ENCODE measurements at regions not wholly inside any gene's neighbourhood (a gene's known extent, or its start where the extent isn't known, plus 50 kb on each side); places are given as distances from the start of the nearest gene placed in this dataset.

GRCh38 chr12:67042697-67043131 is 226.4 kb upstream of the CAND1 start:
- H3K9me3 Mint-ChIP-seq = no peaks in the 10 kb centered on the region
- H3K4ac ChIP-seq (ENCODE audit: low read depth, low read length) = no peak overlapping the region
- H3K4me1 ChIP-seq (ENCODE audit: insufficient read depth, low read length) = peaks cover 3% of the 10 kb centered on the region; the same call in 1 of the 2 replicates
- no peak overlapping the region for H3K4me2 ChIP-seq (ENCODE audit: insufficient read depth, insufficient read length, low read length)
- no peaks in the 10 kb centered on the region for H3K27me3 ChIP-seq (ENCODE audit: insufficient read depth, low read length)
- H3K23ac ChIP-seq (ENCODE audit: insufficient read length, low read depth, low read length) = no peak overlapping the region
- no peak overlapping the region for H2BK5ac ChIP-seq (ENCODE audit: insufficient read length, low read length)
- no peaks in the 10 kb centered on the region for H3K9me3 ChIP-seq (ENCODE audit: control insufficient read depth, low read depth, low read length)
- peak; percentile 68 for DNase-seq
- H2BK15ac ChIP-seq (ENCODE audit: low read depth, low read length) = no peak overlapping the region
- peaks cover 2% of the 10 kb centered on the region; the same call in 1 of the 2 replicates for H3K79me2 ChIP-seq (ENCODE audit: insufficient read depth, low read length)
- H4K20me1 ChIP-seq (ENCODE audit: control insufficient read depth, insufficient read depth, insufficient read length) = no peaks in the 10 kb centered on the region
- H3K27ac Mint-ChIP-seq = no peak overlapping the region; a peak in 1 of 7 replicates
- no peaks in the 10 kb centered on the region for H3K23me2 ChIP-seq (ENCODE audit: insufficient read length, low read depth, low read length, poor library complexity, severe bottlenecking)
- H2BK20ac ChIP-seq (ENCODE audit: low read depth, low read length, poor library complexity, severe bottlenecking) = no peak overlapping the region
- peaks cover 28 to 39% of the 10 kb centered on the region in 2 experiments for H3K4me1 Mint-ChIP-seq
- no CpG with 5 or more reads among the region's 2 CpGs for WGBS (ENCODE audit: extremely low coverage, insufficient read length, low lambda C conversion rate)
- H2BK12ac ChIP-seq (ENCODE audit: insufficient read length, low read depth, low read length) = no peak overlapping the region
- no peak overlapping the region for H3K27ac ChIP-seq (ENCODE audit: insufficient read length, low read depth, low read length)
- no peak overlapping the region for H3K18ac ChIP-seq (ENCODE audit: insufficient read length, low read depth, low read length)
- no peak overlapping the region for H3T11ph ChIP-seq (ENCODE audit: low read length)
- no peak for TF ChIP-seq CTCF (conservative IDR thresholded peaks at IDR 0.05)
- no peaks in the 10 kb centered on the region for H3K36me3 Mint-ChIP-seq (ENCODE audit: insufficient read depth in 1 of 3, low read depth in 3 of 3)
- H3K79me1 ChIP-seq (ENCODE audit: insufficient read depth, low read depth, low read length, poor library complexity, severe bottlenecking) = no peaks in the 10 kb centered on the region
- no peak overlapping the region for H4K91ac ChIP-seq (ENCODE audit: insufficient read length, low read depth, low read length)
- no peak overlapping the region for H2AK5ac ChIP-seq (ENCODE audit: insufficient read length, low read length)
- H3K27me3 Mint-ChIP-seq (ENCODE audit: low read depth) = no peaks in the 10 kb centered on the region
- no peak overlapping the region for H3K56ac ChIP-seq (ENCODE audit: insufficient read length, low read depth, low read length)
- no peak overlapping the region for H3K4me3 Mint-ChIP-seq
- no peak overlapping the region for H3K9ac ChIP-seq (ENCODE audit: extremely low read depth, insufficient read length, low read length)
- H2BK120ac ChIP-seq (ENCODE audit: low read depth, low read length, poor library complexity, severe bottlenecking) = no peak overlapping the region
- H4K5ac ChIP-seq (ENCODE audit: insufficient read length, low read depth, low read length) = no peak overlapping the region
- no peak overlapping the region for H3K14ac ChIP-seq (ENCODE audit: insufficient read depth, low read length)
- no peak overlapping the region for H2AFZ ChIP-seq (ENCODE audit: low read length)
- no peak overlapping the region for H4K8ac ChIP-seq (replicated peaks; ENCODE audit: insufficient read length, low read depth, low read length)
